ENCODE measurements at regions not wholly inside any gene's neighbourhood (a gene's known extent, or its start where the extent isn't known, plus 50 kb on each side); places are given as distances from the start of the nearest gene placed in this dataset.
A peak's percentile ranks its signal among the peaks of the same experiment; 100 is the strongest.

GRCh38 chr11:80745416-80745815 lies 1304.6 kb upstream of the TENM4 start:
- FAIRE-seq (no peak), DNase-seq (no peak)
- Histone ChIP-seq H3K27ac (ENCODE audit: low read depth in 2 of 2, low read length in 2 of 2) (no peak overlapping the region), H3K9me3 (ENCODE audit: control insufficient read depth in 2 of 3, insufficient read depth in 1 of 3, low read length in 3 of 3) (no peaks in the 10 kb centered on the region), H3K4me1 (ENCODE audit: control insufficient read depth in 2 of 3, insufficient read depth in 2 of 3, low read depth in 1 of 3, low read length in 3 of 3) (no peaks in the 10 kb centered on the region), H3K9ac (ENCODE audit: low read length in 3 of 3) (no peak overlapping the region), H3K27me3 (ENCODE audit: control insufficient read depth, insufficient read depth, low read length) (no peaks in the 10 kb centered on the region), H3K36me3 (ENCODE audit: control insufficient read depth in 2 of 3, insufficient read depth in 3 of 3, low read length in 3 of 3) (no peaks in the 10 kb centered on the region), H3K4me3 (ENCODE audit: low read length in 3 of 3) (no peak overlapping the region)
- no peak for TF ChIP-seq CTCF (IDR thresholded peaks at IDR 0.05; ENCODE audit: borderline replicate concordance, extremely low read depth, insufficient read depth)
- intact Hi-C loops (cut with DNase I) = no loop called here

DNA sequence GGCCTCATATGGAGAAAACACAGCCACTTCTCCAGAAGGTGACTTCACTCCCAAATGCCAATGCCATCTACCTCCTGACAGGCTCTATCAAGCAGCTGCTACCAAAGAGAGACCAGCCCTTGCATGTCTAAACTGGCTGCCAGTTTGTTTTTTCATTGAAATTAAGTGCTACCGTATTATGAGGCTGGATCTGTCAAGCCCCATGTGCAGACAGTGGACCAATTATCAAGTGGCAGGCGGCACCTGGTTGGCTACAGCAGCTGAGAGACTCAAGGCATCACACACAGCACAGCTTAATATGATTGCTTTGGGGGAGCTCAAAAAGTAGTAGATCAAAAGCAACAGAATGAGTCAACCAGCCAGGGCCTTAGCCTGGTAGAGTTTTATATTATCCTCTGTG lies 1293.0 kb upstream of the TENM4 start:
- DNase-seq (no peak), FAIRE-seq (no peak)
- intact Hi-C loops (cut with DNase I) = no loop called here
- no peaks in the 10 kb centered on the region for H3K4me1 ChIP-seq (ENCODE audit: control insufficient read depth in 2 of 3, insufficient read depth in 2 of 3, low read depth in 1 of 3, low read length in 3 of 3)
- no peak overlapping the region for H3K9ac ChIP-seq (ENCODE audit: low read length in 3 of 3)
- H3K27me3 ChIP-seq (ENCODE audit: control insufficient read depth, insufficient read depth, low read length) = no peaks in the 10 kb centered on the region
- no peak overlapping the region for H3K27ac ChIP-seq (ENCODE audit: low read depth in 2 of 2, low read length in 2 of 2)
- H3K4me3 ChIP-seq (ENCODE audit: low read length in 3 of 3) = no peak overlapping the region
- no peak for TF ChIP-seq CTCF (IDR thresholded peaks at IDR 0.05; ENCODE audit: borderline replicate concordance, extremely low read depth, insufficient read depth)
- H3K36me3 ChIP-seq (ENCODE audit: control insufficient read depth in 2 of 3, insufficient read depth in 3 of 3, low read length in 3 of 3) = no peaks in the 10 kb centered on the region
- no peaks in the 10 kb centered on the region for H3K9me3 ChIP-seq (ENCODE audit: control insufficient read depth in 2 of 3, insufficient read depth in 1 of 3, low read length in 3 of 3)

GRCh38 chr11:80733361-80733760 lies 1292.5 kb upstream of the TENM4 start:
- Histone ChIP-seq H3K27me3 (ENCODE audit: control insufficient read depth, insufficient read depth, low read length) (no peaks in the 10 kb centered on the region), H3K9ac (ENCODE audit: low read length in 3 of 3) (no peak overlapping the region), H3K36me3 (ENCODE audit: control insufficient read depth in 2 of 3, insufficient read depth in 3 of 3, low read length in 3 of 3) (no peaks in the 10 kb centered on the region), H3K27ac (ENCODE audit: low read depth in 2 of 2, low read length in 2 of 2) (no peak overlapping the region), H3K4me1 (ENCODE audit: control insufficient read depth in 2 of 3, insufficient read depth in 2 of 3, low read depth in 1 of 3, low read length in 3 of 3) (no peaks in the 10 kb centered on the region), H3K9me3 (ENCODE audit: control insufficient read depth in 2 of 3, insufficient read depth in 1 of 3, low read length in 3 of 3) (no peaks in the 10 kb centered on the region), H3K4me3 (ENCODE audit: low read length in 3 of 3) (no peak overlapping the region)
- DNase-seq = no peak
- no peak for FAIRE-seq
- intact Hi-C loops (cut with DNase I) = no loop called here
- no peak for TF ChIP-seq CTCF (IDR thresholded peaks at IDR 0.05; ENCODE audit: borderline replicate concordance, extremely low read depth, insufficient read depth)

DNA sequence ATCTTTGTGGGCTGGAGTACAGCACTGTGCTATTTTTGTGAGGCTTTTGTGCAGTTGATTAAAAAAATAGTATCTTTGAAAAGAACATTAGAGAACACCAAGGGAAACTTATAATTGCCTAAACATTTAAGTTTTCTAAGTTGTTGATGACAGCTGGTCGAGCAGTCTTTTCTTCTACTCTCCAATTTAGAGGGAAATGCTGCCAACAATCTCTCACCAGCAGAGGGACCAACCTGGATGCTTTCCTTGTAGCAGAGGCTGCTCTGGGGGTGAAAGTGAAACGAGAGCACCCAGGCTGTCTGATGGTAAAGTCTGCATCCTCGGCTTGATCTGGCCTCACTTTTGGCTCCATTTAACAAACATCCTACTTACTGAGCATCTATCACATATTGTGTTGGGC lies 1286.5 kb upstream of the TENM4 start:
- Histone ChIP-seq H3K9ac (ENCODE audit: low read length in 3 of 3) (no peak overlapping the region), H3K4me1 (ENCODE audit: control insufficient read depth in 2 of 3, insufficient read depth in 2 of 3, low read depth in 1 of 3, low read length in 3 of 3) (no peaks in the 10 kb centered on the region), H3K9me3 (ENCODE audit: control insufficient read depth in 2 of 3, insufficient read depth in 1 of 3, low read length in 3 of 3) (no peaks in the 10 kb centered on the region), H3K27ac (ENCODE audit: low read depth in 2 of 2, low read length in 2 of 2) (no peak overlapping the region), H3K36me3 (ENCODE audit: control insufficient read depth in 2 of 3, insufficient read depth in 3 of 3, low read length in 3 of 3) (no peaks in the 10 kb centered on the region), H3K4me3 (ENCODE audit: low read length in 3 of 3) (no peak overlapping the region), H3K27me3 (ENCODE audit: control insufficient read depth, insufficient read depth, low read length) (no peaks in the 10 kb centered on the region)
- FAIRE-seq (no peak), DNase-seq (peak in 1 of 5 donors; percentile 27)
- no peak for TF ChIP-seq CTCF (IDR thresholded peaks at IDR 0.05; ENCODE audit: borderline replicate concordance, extremely low read depth, insufficient read depth)
- intact Hi-C loops (cut with DNase I) = no loop called here
